Endothelial cell of umbilical vein (primary cell): ENCODE measurements at regions not wholly inside any gene's neighbourhood (a gene's known extent, or its start where the extent isn't known, plus 50 kb on each side); places are given as distances from the start of the nearest gene placed in this dataset.

ENCODE experiments used
- EZH2 ChIP-seq: IDR thresholded peaks from 2 replicates; pipeline ENCODE4 v1.6.1; 2012; ENCODE audit warnings: borderline replicate concordance, low read depth, mild to moderate bottlenecking, moderate library complexity, low read length, inconsistent platforms; ENCODE audit not compliant: severe bottlenecking
- FOS ChIP-seq: IDR thresholded peaks from 2 replicates; pipeline ENCODE4 v1.6.1; 2011; ENCODE audit warnings: mild to moderate bottlenecking, low read length, moderate library complexity, borderline replicate concordance; ENCODE audit not compliant: insufficient read depth
- JUN ChIP-seq: IDR thresholded peaks from 2 replicates; pipeline ENCODE4 v1.6.1; 2011; ENCODE audit warnings: borderline replicate concordance, low read depth; ENCODE audit not compliant: insufficient read length, insufficient read depth
- MYC ChIP-seq: IDR thresholded peaks from one replicate; pipeline ENCODE4 v1.6.1; 2011; ENCODE audit warnings: mild to moderate bottlenecking, low read depth, low read length
- POLR2A ChIP-seq: IDR thresholded peaks from 2 replicates; pipeline ENCODE4 v1.6.1; 2012; ENCODE audit warnings: low read depth, mild to moderate bottlenecking, control low read depth, low read length
- POLR2AphosphoS5 ChIP-seq: IDR thresholded peaks from 2 replicates; pipeline ENCODE4 v1.6.1; 2012; ENCODE audit warnings: low read depth, mild to moderate bottlenecking, control low read depth, low read length, moderate library complexity; ENCODE audit not compliant: insufficient read depth
- TF ChIP-seq, protein P1 (sequence below), 2 donors: IDR thresholded peaks; 1 replicate in 1 of 2; 2 replicates in 1 of 2; pipeline ENCODE4 v1.5.1; 2011; ENCODE audit warnings: low read length in 2 of 2, mild to moderate bottlenecking in 2 of 2, moderate library complexity in 2 of 2, control low read depth in 1 of 2, inconsistent platforms in 1 of 2, low read depth in 1 of 2; ENCODE audit not compliant: insufficient read depth in 1 of 2; ENCODE audit errors: extremely low read depth in 1 of 2
- TF ChIP-seq, protein P2 (sequence below): IDR thresholded peaks from 2 replicates; pipeline ENCODE4 v1.6.1; 2011; ENCODE audit not compliant: insufficient read depth, insufficient read length

GRCh38 chr15:47399100-47399499 is 318.2 kb upstream of the SEMA6D start:
- TF ChIP-seq, protein P1, sequence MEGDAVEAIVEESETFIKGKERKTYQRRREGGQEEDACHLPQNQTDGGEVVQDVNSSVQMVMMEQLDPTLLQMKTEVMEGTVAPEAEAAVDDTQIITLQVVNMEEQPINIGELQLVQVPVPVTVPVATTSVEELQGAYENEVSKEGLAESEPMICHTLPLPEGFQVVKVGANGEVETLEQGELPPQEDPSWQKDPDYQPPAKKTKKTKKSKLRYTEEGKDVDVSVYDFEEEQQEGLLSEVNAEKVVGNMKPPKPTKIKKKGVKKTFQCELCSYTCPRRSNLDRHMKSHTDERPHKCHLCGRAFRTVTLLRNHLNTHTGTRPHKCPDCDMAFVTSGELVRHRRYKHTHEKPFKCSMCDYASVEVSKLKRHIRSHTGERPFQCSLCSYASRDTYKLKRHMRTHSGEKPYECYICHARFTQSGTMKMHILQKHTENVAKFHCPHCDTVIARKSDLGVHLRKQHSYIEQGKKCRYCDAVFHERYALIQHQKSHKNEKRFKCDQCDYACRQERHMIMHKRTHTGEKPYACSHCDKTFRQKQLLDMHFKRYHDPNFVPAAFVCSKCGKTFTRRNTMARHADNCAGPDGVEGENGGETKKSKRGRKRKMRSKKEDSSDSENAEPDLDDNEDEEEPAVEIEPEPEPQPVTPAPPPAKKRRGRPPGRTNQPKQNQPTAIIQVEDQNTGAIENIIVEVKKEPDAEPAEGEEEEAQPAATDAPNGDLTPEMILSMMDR (IDR thresholded peaks at IDR 0.05; ENCODE audit: extremely low read depth in 1 of 2, insufficient read depth in 1 of 2, low read depth in 1 of 2, low read length in 2 of 2), result no peak
- TF ChIP-seq EZH2 (no peak), POLR2AphosphoS5 (no peak), POLR2A (no peak), JUN (no peak), MYC (no peak), FOS (no peak)
- TF ChIP-seq, protein P2, sequence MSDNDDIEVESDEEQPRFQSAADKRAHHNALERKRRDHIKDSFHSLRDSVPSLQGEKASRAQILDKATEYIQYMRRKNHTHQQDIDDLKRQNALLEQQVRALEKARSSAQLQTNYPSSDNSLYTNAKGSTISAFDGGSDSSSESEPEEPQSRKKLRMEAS, result no peak
